Left lung (tissue), 4 donors: ENCODE measurements at regions not wholly inside any gene's neighbourhood (a gene's known extent, or its start where the extent isn't known, plus 50 kb on each side); places are given as distances from the start of the nearest gene placed in this dataset.

Source experiments
- ATAC-seq: fragments of 200-7000 bp; cut with Tn5 transposase; one replicate; pipeline ENCODE4 v1.9.1; 2020; ENCODE audit warnings: moderate library complexity
- DNase-seq, 4 donors: peaks; one replicate each; pipeline ENCODE4 v3.0.0-alpha.2; 2013 to 2020
- H3K27ac ChIP-seq, 2 donors: fragments of 200-600 bp; sonication (generic) in 1 of 2; one replicate each; pipeline versions ENCODE4 v1.5.0 to v1.8.0; 2020 to 2021
- H3K27me3 ChIP-seq, 2 donors: fragments of 200-600 bp; sonication (generic) in 1 of 2; one replicate each; pipeline versions ENCODE4 v1.5.0 to v1.8.0; 2020 to 2021
- H3K36me3 ChIP-seq, 2 donors: fragments of 200-600 bp; sonication (generic) in 1 of 2; one replicate each; pipeline versions ENCODE4 v1.5.0 to v1.8.0; 2020 to 2021
- H3K4me1 ChIP-seq, 2 donors: fragments of 200-600 bp; one replicate each; pipeline ENCODE4 v1.8.0; 2021
- H3K4me3 ChIP-seq, 2 donors: fragments of 200-600 bp; sonication (generic) in 1 of 2; one replicate each; pipeline versions ENCODE4 v1.5.0 to v1.8.0; 2020 to 2021; ENCODE audit warnings: mild to moderate bottlenecking in 1 of 2
- H3K9me3 ChIP-seq, 2 donors: fragments of 200-600 bp; sonication (generic) in 1 of 2; one replicate each; pipeline versions ENCODE4 v1.5.0 to v1.8.0; 2020 to 2021
- CTCF ChIP-seq, 2 donors: fragments of 200-600 bp; sonication (generic) in 1 of 2; IDR thresholded peaks; one replicate each; pipeline versions ENCODE4 v1.5.0 to v1.8.0; 2021; ENCODE audit warnings: antibody characterized with exemption in 2 of 2
- intact Hi-C, 2 donors: fragments of 100-400 bp; cut with DNase I; formaldehyde crosslinking; loops; one replicate each; pipeline versions ENCODE4 v1.11.2 to v1.14.2; 2022
- donor health status: DM: no; HTN: yes; CAD: no.
- donor health status: DM: no; HTN: no; CAD: no.

- intact Hi-C loops = no loop called here
- no peak for DNase-seq
- Histone ChIP-seq H3K4me1 (no peaks in the 10 kb centered on the region), H3K4me3 (no peak overlapping the region), H3K27me3 (no peaks in the 10 kb centered on the region), H3K27ac (no peak overlapping the region), H3K9me3 (no peaks in the 10 kb centered on the region), H3K36me3 (no peaks in the 10 kb centered on the region)
- no peak for ATAC-seq
- no peak for TF ChIP-seq CTCF (IDR thresholded peaks at IDR 0.05)
Measured at GRCh38 chr18:25759111-25759510, 331.3 kb downstream of the SS18 start.

GRCh38 chr18:25743646-25744151, 346.7 kb downstream of the SS18 start:
- no peak for ATAC-seq
- no peak overlapping the region for H3K4me3 ChIP-seq
- intact Hi-C loops = no loop called here

GRCh38 chr18:25739376-25739775, 351.0 kb downstream of the SS18 start:
- no peaks in the 10 kb centered on the region for H3K9me3 ChIP-seq
- DNase-seq (no peak), ATAC-seq (no peak)
- no peak for TF ChIP-seq CTCF (IDR thresholded peaks at IDR 0.05)
- H3K27ac ChIP-seq = no peak overlapping the region
- no peaks in the 10 kb centered on the region for H3K27me3 ChIP-seq
- no peaks in the 10 kb centered on the region for H3K36me3 ChIP-seq
- intact Hi-C loops = no loop called here
- no peaks in the 10 kb centered on the region for H3K4me1 ChIP-seq
- H3K4me3 ChIP-seq = no peak overlapping the region

More at GRCh38 chr18:25743646-25744151, 346.7 kb downstream of the SS18 start:
- no peak for DNase-seq
- Histone ChIP-seq H3K36me3 (no peaks in the 10 kb centered on the region), H3K4me1 (no peaks in the 10 kb centered on the region), H3K9me3 (peaks cover 0 to 4% of the 10 kb centered on the region in 2 donors), H3K27me3 (no peaks in the 10 kb centered on the region), H3K27ac (no peak overlapping the region)
- TF ChIP-seq CTCF (IDR thresholded peaks at IDR 0.05) = no peak

GRCh38 chr18:25737710-25738311, 352.6 kb downstream of the SS18 start:
- DNase-seq (no peak), ATAC-seq (no peak)
- H3K36me3 ChIP-seq = no peaks in the 10 kb centered on the region
- no peaks in the 10 kb centered on the region for H3K9me3 ChIP-seq
- H3K27ac ChIP-seq = no peak overlapping the region
- no peak for TF ChIP-seq CTCF (IDR thresholded peaks at IDR 0.05)
- H3K27me3 ChIP-seq = no peaks in the 10 kb centered on the region
- H3K4me1 ChIP-seq = no peaks in the 10 kb centered on the region
- H3K4me3 ChIP-seq = no peak overlapping the region
- intact Hi-C loops = no loop called here

GRCh38 chr18:25736516-25736915, 353.9 kb downstream of the SS18 start:
- no peak for TF ChIP-seq CTCF (IDR thresholded peaks at IDR 0.05)
- H3K27me3 ChIP-seq = no peaks in the 10 kb centered on the region
- intact Hi-C loops = no loop called here
- H3K4me3 ChIP-seq = no peak overlapping the region
- no peak overlapping the region for H3K27ac ChIP-seq
- no peaks in the 10 kb centered on the region for H3K36me3 ChIP-seq
- DNase-seq (no peak), ATAC-seq (no peak)
- no peaks in the 10 kb centered on the region for H3K9me3 ChIP-seq
- H3K4me1 ChIP-seq = no peaks in the 10 kb centered on the region
